ENCODE measurements at regions not wholly inside any gene's neighbourhood (a gene's known extent, or its start where the extent isn't known, plus 50 kb on each side); places are given as distances from the start of the nearest gene placed in this dataset.
A peak's percentile ranks its signal among the peaks of the same experiment; 100 is the strongest.
"Not testable (repeated sequence)": the region's sequence is repeated elsewhere in the genome, so short reads cannot be mapped to it uniquely, and the experiment has no call there.

- not testable (repeated sequence) for DNase-seq
Observed at GRCh38 chr21:6363591-6363990, 4157.8 kb upstream of the TPTE start.

DNA sequence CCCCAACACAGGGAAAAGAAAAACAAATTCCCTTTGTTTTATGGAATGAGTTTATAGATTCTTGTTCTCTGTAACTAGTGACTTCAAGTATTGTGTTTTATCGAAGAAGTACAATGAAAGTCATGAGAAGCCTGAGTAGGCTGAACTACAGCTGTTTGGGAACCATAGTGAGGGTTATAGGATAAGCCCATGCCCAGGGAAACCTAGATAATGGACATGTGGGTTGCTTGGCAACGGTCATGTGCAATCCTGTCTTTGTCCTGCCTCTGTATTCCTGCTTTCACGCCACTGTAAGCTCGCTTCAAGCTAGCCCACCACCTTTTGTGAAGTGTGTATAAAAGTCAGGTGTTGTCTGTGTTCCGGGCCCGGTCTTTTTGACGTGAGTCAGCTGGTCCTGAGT lies 4152.6 kb upstream of the TPTE start:
- DNase-seq = peak; percentile 39 to 66

GRCh38 chr21:6373253-6373652 lies 4148.1 kb upstream of the TPTE start:
- DNase-seq = not testable (repeated sequence)

- DNase-seq = peak in 1 of 2 donors; percentile 23
Observed at GRCh38 chr21:6374232-6374631, 4147.2 kb upstream of the TPTE start.

- DNase-seq = not testable (repeated sequence)
Observed at GRCh38 chr21:6374926-6375325, 4146.5 kb upstream of the TPTE start.

GRCh38 chr21:6375776-6376175 lies 4145.6 kb upstream of the TPTE start:
- not testable (repeated sequence) for DNase-seq

- not testable (repeated sequence) for DNase-seq
Observed at GRCh38 chr21:6376321-6377070, 4144.9 kb upstream of the TPTE start.

All from right lung (tissue), 2 donors.